Lower leg skin (tissue), 3 donors: ENCODE measurements at regions not wholly inside any gene's neighbourhood (a gene's known extent, or its start where the extent isn't known, plus 50 kb on each side); places are given as distances from the start of the nearest gene placed in this dataset.

Experiments used
- CTCF ChIP-seq, 3 donors: fragments of 450-650 bp; IDR thresholded peaks; one replicate each; pipeline ENCODE4 v1.5.1; 2016; ENCODE audit warnings: antibody characterized with exemption in 3 of 3, mild to moderate bottlenecking in 3 of 3, moderate library complexity in 2 of 3
- POLR2A ChIP-seq, 2 donors: fragments of 450-650 bp; IDR thresholded peaks; one replicate each; pipeline ENCODE4 v1.6.1; 2016 to 2017; ENCODE audit warnings: antibody characterized with exemption in 2 of 2, mild to moderate bottlenecking in 1 of 2, moderate library complexity in 1 of 2

GRCh38 chr3:103960819-103961218 is 1405.9 kb upstream of the ALCAM start:
- TF ChIP-seq POLR2A (IDR thresholded peaks at IDR 0.05), result no peak
- TF ChIP-seq CTCF (IDR thresholded peaks at IDR 0.05), result no peak
